CD4-positive, alpha-beta T cell (primary cell): ENCODE measurements at regions not wholly inside any gene's neighbourhood (a gene's known extent, or its start where the extent isn't known, plus 50 kb on each side); places are given as distances from the start of the nearest gene placed in this dataset.

Experiments
- ATAC-seq: fragments of 200-7000 bp; cut with Tn5 transposase; one replicate; pipeline ENCODE4 v1.10.0; 2022; ENCODE audit warnings: mild to moderate bottlenecking; ENCODE audit not compliant: poor library complexity
- CTCF ChIA-PET: fragments of 350-600 bp; sonication (Branson Sonifier 250); formaldehyde crosslinking; loops from one replicate; lab custom pipeline; 2021; ENCODE audit warnings: antibody characterized with exemption, inconsistent platforms; lab: Charles Lee
- POLR2A ChIA-PET: fragments of 350-600 bp; sonication (Branson Sonifier 250); formaldehyde crosslinking; loops from one replicate; lab custom pipeline; 2021; ENCODE audit warnings: antibody characterized with exemption, inconsistent platforms; lab: Charles Lee
- DNase-seq, 14 experiments: peaks; one replicate each; pipeline ENCODE4 v3.0.0-alpha.2; 2013 to 2020; ENCODE audit warnings: mixed read lengths in 2 of 14
- H3K27ac ChIP-seq, 2 donors: one replicate each; pipeline versions ENCODE4 v1.5.1 to v1.7.0; 2013; ENCODE audit warnings: low read length in 2 of 2, low read depth in 1 of 2, mild to moderate bottlenecking in 1 of 2
- H3K27me3 ChIP-seq, 2 experiments: 1 replicate in 1 of 2; 2 replicates in 1 of 2; pipeline versions ENCODE4 v1.6.1 to v1.7.0; 2013; ENCODE audit warnings: low read length in 2 of 2, control low read depth in 1 of 2, mild to moderate bottlenecking in 1 of 2, moderate library complexity in 1 of 2; ENCODE audit not compliant: insufficient read depth in 2 of 2, control insufficient read depth in 1 of 2
- H3K36me3 ChIP-seq: one replicate; pipeline ENCODE4 v1.6.1; 2013; ENCODE audit warnings: low read length, control low read depth; ENCODE audit not compliant: insufficient read depth
- H3K4me1 ChIP-seq: one replicate; pipeline ENCODE4 v1.6.1; 2013; ENCODE audit warnings: low read length, control low read depth; ENCODE audit not compliant: insufficient read depth
- H3K4me3 ChIP-seq: one replicate; pipeline ENCODE4 v1.5.1; 2013; ENCODE audit warnings: mild to moderate bottlenecking, low read length, moderate library complexity
- H3K9me3 ChIP-seq, 2 experiments: 1 replicate in 1 of 2; 2 replicates in 1 of 2; pipeline versions ENCODE4 v1.6.1 to v1.7.0; 2013; ENCODE audit warnings: low read length in 2 of 2, mild to moderate bottlenecking in 2 of 2, control low read depth in 1 of 2, moderate library complexity in 1 of 2; ENCODE audit not compliant: control insufficient read depth in 1 of 2, insufficient read depth in 1 of 2
- H3K27ac Mint-ChIP-seq: one replicate; pipeline ENCODE4 v1.8.0; 2020; ENCODE audit warnings: mixed read lengths
- H3K27me3 Mint-ChIP-seq: one replicate; pipeline ENCODE4 v1.8.0; 2021; ENCODE audit warnings: mixed read lengths
- H3K36me3 Mint-ChIP-seq: one replicate; pipeline ENCODE4 v1.8.0; 2021; ENCODE audit warnings: low read depth, mixed read lengths
- H3K4me1 Mint-ChIP-seq: one replicate; pipeline ENCODE4 v1.8.0; 2021; ENCODE audit warnings: low read depth, mixed read lengths
- H3K4me3 Mint-ChIP-seq: one replicate; pipeline ENCODE4 v1.8.0; 2020; ENCODE audit warnings: mild to moderate bottlenecking, mixed read lengths
- H3K9me3 Mint-ChIP-seq: one replicate; pipeline ENCODE4 v1.8.0; 2020; ENCODE audit warnings: mixed read lengths
- CTCF ChIP-seq: fragments of 200-600 bp; IDR thresholded peaks from one replicate; pipeline ENCODE4 v1.8.0; 2022; ENCODE audit warnings: antibody characterized with exemption, mild to moderate bottlenecking
- intact Hi-C, 2 experiments: fragments of 100-400 bp; cut with DNase I in 1 of 2; cut with micrococcal nuclease in 1 of 2; formaldehyde crosslinking; loops; one replicate each; pipeline versions ENCODE4 v1.15.1 to v1.9.0; 2023 to 2025; cut with DNase I, micrococcal nuclease

- Histone ChIP-seq H3K27me3 (peaks cover 0 to 5% of the 10 kb centered on the region in 2 experiments), H3K4me3 (no peak overlapping the region), H3K4me1 (no peaks in the 10 kb centered on the region), H3K27ac (no peak overlapping the region), H3K9me3 (peaks cover 0 to 5% of the 10 kb centered on the region in 2 experiments), H3K36me3 (no peaks in the 10 kb centered on the region)
- Mint-ChIP-seq H3K4me1 (no peaks in the 10 kb centered on the region), H3K4me3 (no peak overlapping the region), H3K36me3 (no peaks in the 10 kb centered on the region), H3K27ac (no peak overlapping the region), H3K27me3 (peaks cover 17% of the 10 kb centered on the region), H3K9me3 (no peaks in the 10 kb centered on the region)
- TF ChIP-seq CTCF = no peak
- ChIA-PET POLR2A (no interaction called here), CTCF (no interaction called here)
- intact Hi-C loops = no loop called here
- DNase-seq = no peak
- ATAC-seq = no peak
These were observed 77.3 kb downstream of the EMX2 start for GRCh38 chr10:117619707-117620405.

- TF ChIP-seq CTCF = no peak
- no peak overlapping the region for H3K27ac ChIP-seq
- no peaks in the 10 kb centered on the region for H3K36me3 Mint-ChIP-seq
- no peaks in the 10 kb centered on the region for H3K4me1 ChIP-seq
- H3K4me1 Mint-ChIP-seq = no peaks in the 10 kb centered on the region
- no peak for ATAC-seq
- ChIA-PET CTCF (no interaction called here), POLR2A (no interaction called here)
- H3K9me3 ChIP-seq = peaks cover 0 to 5% of the 10 kb centered on the region in 2 experiments
- no peak for DNase-seq
- no peak overlapping the region for H3K27ac Mint-ChIP-seq
- H3K36me3 ChIP-seq = no peaks in the 10 kb centered on the region
- H3K4me3 ChIP-seq = no peak overlapping the region
- peaks cover 9% of the 10 kb centered on the region for H3K27me3 Mint-ChIP-seq
- no peak overlapping the region for H3K4me3 Mint-ChIP-seq
- H3K9me3 Mint-ChIP-seq = no peaks in the 10 kb centered on the region
- intact Hi-C loops = no loop called here
- H3K27me3 ChIP-seq = peaks cover 0 to 3% of the 10 kb centered on the region in 2 experiments
These were observed 78.7 kb downstream of the EMX2 start for GRCh38 chr10:117621196-117621595.

GRCh38 chr10:117621795-117622420 is 79.4 kb downstream of the EMX2 start:
- POLR2A ChIA-PET = no interaction called here
- H3K4me1 ChIP-seq = no peaks in the 10 kb centered on the region
- DNase-seq (no peak), ATAC-seq (no peak)
- no peak overlapping the region for H3K27ac Mint-ChIP-seq
- CTCF ChIA-PET = no interaction called here
- no peaks in the 10 kb centered on the region for H3K9me3 Mint-ChIP-seq
- peaks cover 0 to 5% of the 10 kb centered on the region in 2 experiments for H3K9me3 ChIP-seq
- H3K27ac ChIP-seq = no peak overlapping the region
- no peak for TF ChIP-seq CTCF
- H3K36me3 Mint-ChIP-seq = no peaks in the 10 kb centered on the region
- peaks cover 9% of the 10 kb centered on the region for H3K27me3 Mint-ChIP-seq
- H3K4me3 Mint-ChIP-seq = no peak overlapping the region
- H3K27me3 ChIP-seq = peaks cover 0 to 3% of the 10 kb centered on the region in 2 experiments
- H3K4me1 Mint-ChIP-seq = no peaks in the 10 kb centered on the region
- H3K4me3 ChIP-seq = no peak overlapping the region
- intact Hi-C loops = no loop called here
- no peaks in the 10 kb centered on the region for H3K36me3 ChIP-seq
